SW480 (cell line): ENCODE measurements at regions not wholly inside any gene's neighbourhood (a gene's known extent, or its start where the extent isn't known, plus 50 kb on each side); places are given as distances from the start of the nearest gene placed in this dataset.

Experiments
- DNase-seq: peaks from one replicate; pipeline ENCODE4 v3.0.0-alpha.2; 2016; ENCODE audit warnings: low spot score

GRCh38 chr1:43065616-43066399 is 106.3 kb downstream of the EBNA1BP2 start:
- no peak for DNase-seq

DNA sequence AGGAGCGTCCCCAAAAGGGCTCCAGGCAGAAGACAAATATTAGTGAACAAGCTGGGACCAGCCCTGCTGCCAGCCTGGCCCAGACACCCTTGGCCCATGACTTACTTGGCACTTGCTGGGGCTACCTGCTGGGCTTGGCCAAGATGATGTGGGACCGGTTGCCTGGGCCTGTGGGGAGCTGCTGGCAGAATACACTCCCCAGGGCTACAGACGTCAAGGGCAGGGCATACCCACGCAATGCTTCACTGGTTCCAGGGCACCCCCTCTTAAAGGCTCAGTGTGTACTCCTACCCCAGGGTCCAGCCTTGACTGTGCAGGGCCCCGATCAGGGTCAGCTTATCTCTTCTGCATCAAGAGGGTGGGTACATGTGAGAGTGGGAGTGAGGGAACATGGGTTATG is 106.5 kb upstream of the SLC2A1 start:
- DNase-seq: no peak

DNA sequence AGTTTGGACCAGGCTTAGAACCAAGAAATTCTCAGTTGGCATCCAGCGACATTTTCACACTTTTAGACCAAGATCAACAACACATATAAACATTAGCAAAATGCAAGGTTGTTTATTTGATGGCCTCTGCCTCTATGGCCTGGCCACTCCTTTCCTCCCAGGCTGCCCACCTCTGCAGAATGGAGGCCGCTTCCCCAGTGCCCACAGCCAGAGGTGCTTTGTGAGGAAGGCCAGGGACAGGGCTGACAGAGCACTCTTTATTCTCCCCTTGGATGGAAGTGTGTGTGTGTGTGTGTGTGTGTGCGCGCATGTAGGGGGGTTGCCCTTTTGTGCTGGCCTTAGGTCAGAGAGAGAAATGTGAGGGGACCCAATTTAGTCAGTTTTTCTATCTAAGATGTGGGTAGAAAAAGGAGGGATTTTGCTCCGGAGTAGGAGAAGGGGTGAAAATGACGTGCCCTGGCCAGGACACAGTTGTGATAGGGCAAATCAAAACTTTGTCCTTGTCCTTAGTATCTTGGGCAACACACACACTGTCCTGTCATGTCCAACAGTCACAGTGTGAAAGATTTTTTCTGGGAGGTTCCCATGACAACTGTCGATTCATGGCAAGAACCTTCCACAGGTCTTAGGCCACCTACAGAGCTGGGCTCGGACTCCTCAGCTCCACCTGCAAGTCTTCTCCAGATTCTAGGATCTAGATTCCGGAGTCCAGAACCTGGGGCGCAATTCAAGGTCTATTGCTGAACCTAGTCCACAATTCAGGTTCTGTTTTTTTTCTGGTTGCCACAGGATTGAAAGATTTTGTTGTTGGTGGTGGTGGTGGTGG is 104.9 kb upstream of the SLC2A1 start:
- DNase-seq: no peak

DNA sequence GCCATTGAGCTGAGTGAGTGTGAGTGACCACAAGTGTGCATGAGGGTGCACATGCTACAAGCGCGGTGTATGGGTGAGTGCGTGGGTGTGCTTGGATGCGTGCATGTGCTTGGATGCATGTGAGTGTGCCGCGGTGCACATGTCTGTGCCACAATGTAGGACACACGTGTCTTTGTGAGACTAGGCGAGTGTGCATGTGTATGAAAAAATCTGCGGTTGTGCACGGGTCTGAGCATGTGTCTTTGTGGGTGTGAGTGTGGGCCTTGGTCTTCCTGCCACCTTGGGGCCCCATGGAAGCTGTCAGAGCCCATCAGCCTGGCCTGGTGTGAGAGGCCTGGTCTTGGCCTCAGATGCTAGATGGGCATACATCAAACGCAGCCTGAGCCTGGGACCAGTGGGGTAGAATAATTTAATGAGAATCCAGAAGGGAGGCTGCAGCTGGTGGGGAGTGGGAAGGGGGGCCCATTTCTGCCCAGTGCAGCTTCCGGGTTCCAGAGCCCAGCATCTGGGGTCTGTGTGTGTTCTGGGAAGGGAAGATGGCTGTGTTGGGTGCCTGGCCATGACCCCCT is 103.9 kb upstream of the SLC2A1 start:
- DNase-seq: no peak

GRCh38 chr1:43061757-43062156 is 103.1 kb upstream of the SLC2A1 start:
- no peak for DNase-seq

GRCh38 chr1:43059640-43060574 is 101.2 kb upstream of the SLC2A1 start:
- DNase-seq: peak; percentile 97

DNA sequence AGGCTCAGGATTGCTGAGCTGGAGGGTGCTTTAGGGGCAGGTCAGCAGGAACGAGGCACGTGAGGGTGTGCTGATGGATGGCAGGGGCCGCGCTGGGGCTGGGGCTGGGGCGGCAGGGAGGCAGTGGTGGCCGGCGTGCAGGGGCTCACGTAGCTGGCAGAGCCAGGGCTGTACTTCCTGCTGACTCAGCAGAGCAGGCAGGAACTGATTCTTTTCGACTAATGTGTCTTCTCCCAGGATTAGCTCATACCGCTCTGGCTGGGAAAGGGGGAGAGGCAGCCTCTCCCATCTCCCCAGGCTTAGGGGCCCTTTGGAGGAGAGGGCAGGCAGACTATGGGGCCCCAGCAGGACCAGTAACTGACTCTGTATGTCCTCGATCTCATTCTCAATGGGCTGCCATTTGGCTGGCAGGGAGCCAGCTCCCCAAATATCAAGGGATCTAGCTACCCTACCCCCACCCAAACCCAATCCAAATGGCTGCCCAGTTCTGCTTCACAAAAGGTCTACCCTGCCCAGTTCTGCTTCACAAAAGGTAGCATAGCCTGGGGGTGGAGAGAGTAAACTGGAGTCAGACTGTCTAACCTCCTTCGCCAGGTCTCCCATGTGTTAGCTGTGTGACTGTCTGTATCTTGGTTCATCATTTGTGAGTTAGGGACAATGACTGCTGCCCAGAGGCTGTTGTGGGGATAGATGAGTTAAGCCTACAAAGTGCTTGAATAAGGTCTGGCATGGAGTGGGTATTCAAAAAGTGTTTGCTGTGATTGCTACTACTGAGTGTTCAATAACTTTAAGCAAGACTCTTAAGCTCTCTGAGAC is 100.1 kb upstream of the SLC2A1 start:
- peak; percentile 78 for DNase-seq

- no peak for DNase-seq
These were observed 99.4 kb upstream of the SLC2A1 start for GRCh38 chr1:43058056-43058455.

GRCh38 chr1:43057567-43057966 is 98.9 kb upstream of the SLC2A1 start:
- DNase-seq: no peak

- DNase-seq: peak; percentile 52
These were observed 98.3 kb upstream of the SLC2A1 start for GRCh38 chr1:43056981-43057391.

GRCh38 chr1:43056460-43056859 is 97.8 kb upstream of the SLC2A1 start:
- DNase-seq: no peak

- DNase-seq: peak; percentile 66
These were observed 96.3 kb upstream of the SLC2A1 start for GRCh38 chr1:43054961-43055360.

- DNase-seq: no peak
These were observed 94.2 kb upstream of the SLC2A1 start for GRCh38 chr1:43052786-43053439.

GRCh38 chr1:43052322-43052721 is 93.7 kb upstream of the SLC2A1 start:
- no peak for DNase-seq

DNA sequence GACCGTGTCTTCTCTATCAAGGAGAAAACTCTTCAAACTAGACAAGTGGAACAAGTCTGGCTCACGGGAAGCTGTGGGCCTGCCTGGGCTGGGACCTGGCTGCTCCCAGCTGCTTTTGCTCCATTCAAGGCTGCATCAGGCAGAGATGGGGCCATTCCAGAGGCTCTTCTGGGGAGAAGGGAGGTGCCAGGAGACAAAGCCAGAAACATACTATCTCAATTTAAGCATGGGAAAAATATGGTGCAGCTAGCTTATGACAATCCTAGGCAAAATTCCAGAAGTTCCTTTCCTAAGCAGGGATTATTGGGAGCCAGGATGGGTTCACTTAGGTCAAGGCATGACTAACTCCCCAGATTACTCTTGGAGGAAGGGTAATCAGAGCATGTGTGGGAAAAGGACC is 90.8 kb upstream of the SLC2A1 start:
- DNase-seq: no peak

GRCh38 chr1:43048601-43049011 is 89.9 kb upstream of the SLC2A1 start:
- DNase-seq: no peak

- no peak for DNase-seq
These were observed 88.5 kb upstream of the SLC2A1 start for GRCh38 chr1:43047135-43047534.

- no peak for DNase-seq
These were observed 86.1 kb upstream of the SLC2A1 start for GRCh38 chr1:43044572-43045361.

DNA sequence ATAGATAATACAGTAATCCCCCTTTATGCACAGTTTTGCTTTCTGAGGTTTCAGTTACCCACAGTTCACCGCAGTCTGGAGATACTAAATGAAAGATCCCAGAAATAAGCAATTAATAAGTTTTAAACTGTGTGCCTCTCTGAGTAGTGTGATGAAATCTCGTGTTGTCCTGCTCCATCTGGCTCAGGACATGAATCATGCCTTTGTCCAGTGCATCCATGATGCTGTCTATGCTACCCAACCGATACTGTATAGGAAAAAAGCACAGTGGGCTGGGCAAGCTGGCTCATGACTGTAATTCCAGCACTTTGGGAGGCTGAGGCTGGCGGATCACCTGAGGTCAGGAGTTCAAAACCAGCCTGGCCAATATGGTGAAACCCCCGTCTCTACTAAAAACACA is 85.0 kb upstream of the SLC2A1 start:
- DNase-seq: no peak
